ENCODE measurements at regions not wholly inside any gene's neighbourhood (a gene's known extent, or its start where the extent isn't known, plus 50 kb on each side); places are given as distances from the start of the nearest gene placed in this dataset.
"Not testable (repeated sequence)": the region's sequence is repeated elsewhere in the genome, so short reads cannot be mapped to it uniquely, and the experiment has no call there.

DNA sequence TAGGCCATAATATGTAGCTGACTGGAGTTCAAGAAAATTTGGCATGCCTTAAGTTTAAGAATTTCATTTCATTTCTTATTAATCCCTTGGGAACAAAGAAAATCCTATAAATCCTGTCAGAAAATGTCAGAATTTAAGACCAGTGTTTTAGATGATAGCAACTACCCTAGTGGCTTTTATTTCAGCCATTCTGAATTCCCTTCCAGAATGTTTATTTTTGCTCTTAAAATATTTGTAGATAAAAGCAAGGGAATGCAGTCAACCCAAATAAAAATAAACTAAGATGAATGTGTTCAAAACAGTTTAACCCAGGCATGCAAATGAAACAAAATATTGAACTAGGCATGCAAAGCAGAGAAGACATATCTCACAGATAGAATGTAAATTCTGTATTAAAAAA is 356.9 kb upstream of the LRRC4C start:
- no peaks in the 10 kb centered on the region for H3K36me3 ChIP-seq (ENCODE audit: control insufficient read depth in 2 of 2, insufficient read depth in 2 of 2, low read length in 1 of 2)
- H3K4me3 ChIP-seq (ENCODE audit: low read length in 2 of 2) = no peak overlapping the region
- no peaks in the 10 kb centered on the region for H3K27me3 ChIP-seq (ENCODE audit: control insufficient read depth in 2 of 2, insufficient read depth in 1 of 2, low read length in 1 of 2)
- H3K4me1 ChIP-seq (ENCODE audit: control insufficient read depth in 2 of 2, insufficient read depth in 2 of 2, low read length in 2 of 2) = no peaks in the 10 kb centered on the region
- H3K27ac ChIP-seq (ENCODE audit: low read depth in 1 of 2, low read length in 1 of 2) = no peak overlapping the region
- no peaks in the 10 kb centered on the region for H3K9me3 ChIP-seq (ENCODE audit: control insufficient read depth in 2 of 2, insufficient read depth in 1 of 2, low read length in 1 of 2)
- no peak for DNase-seq (ENCODE audit: low read depth in 6 of 9, low spot score in 9 of 9)

DNA sequence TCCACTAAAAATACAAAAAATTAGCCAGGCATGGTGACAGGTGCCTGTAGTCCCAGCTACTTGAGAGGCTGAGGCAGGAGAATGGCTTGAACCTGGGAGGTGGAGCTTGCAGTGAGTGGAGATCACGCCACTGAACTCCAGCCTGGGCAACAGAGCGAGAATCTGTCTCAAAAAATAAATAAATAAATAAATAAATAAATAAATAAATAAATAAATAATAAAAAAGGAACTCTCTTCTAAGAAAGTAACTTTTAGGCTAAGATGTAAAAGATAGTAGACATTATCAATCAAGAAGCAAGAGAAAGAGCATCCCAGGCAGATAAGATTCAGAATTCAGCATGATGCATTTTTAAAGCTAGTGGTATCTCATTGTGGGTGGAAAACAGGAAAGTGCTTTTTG is 364.8 kb upstream of the LRRC4C start:
- not testable (repeated sequence) for H3K27ac ChIP-seq (ENCODE audit: low read depth in 1 of 2, low read length in 1 of 2); H3K4me1 ChIP-seq (ENCODE audit: control insufficient read depth in 2 of 2, insufficient read depth in 2 of 2, low read length in 2 of 2); H3K4me3 ChIP-seq (ENCODE audit: low read length in 2 of 2); DNase-seq (ENCODE audit: low read depth in 6 of 9, low spot score in 9 of 9); H3K9me3 ChIP-seq (ENCODE audit: control insufficient read depth in 2 of 2, insufficient read depth in 1 of 2, low read length in 1 of 2); H3K36me3 ChIP-seq (ENCODE audit: control insufficient read depth in 2 of 2, insufficient read depth in 2 of 2, low read length in 1 of 2); H3K27me3 ChIP-seq (ENCODE audit: control insufficient read depth in 2 of 2, insufficient read depth in 1 of 2, low read length in 1 of 2)
- 81% methylated on average over 2 of the region's 2 CpGs for WGBS

DNA sequence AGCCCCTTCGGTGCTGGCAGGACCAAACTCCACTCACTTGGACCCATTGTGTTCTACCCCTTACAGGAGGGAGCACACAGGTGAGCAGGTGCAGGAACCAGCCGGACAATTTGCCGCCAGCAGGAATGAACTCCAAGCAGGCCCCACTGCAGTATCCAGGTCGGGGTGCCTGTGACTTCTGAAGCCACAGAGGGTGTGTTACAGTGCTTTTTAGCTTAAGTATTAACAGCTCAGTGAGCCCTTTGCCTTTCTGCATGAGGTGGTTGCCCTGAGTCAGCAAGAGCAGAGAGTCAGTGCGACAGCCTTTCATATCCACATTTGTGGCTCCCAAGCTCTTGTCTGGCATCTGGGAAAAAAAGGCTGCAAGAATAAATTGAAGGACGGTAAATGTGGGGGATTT is 366.6 kb upstream of the LRRC4C start:
- WGBS = 81% methylated on average over 6 of the region's 6 CpGs
- Histone ChIP-seq H3K27me3 (ENCODE audit: control insufficient read depth in 2 of 2, insufficient read depth in 1 of 2, low read length in 1 of 2) (no peaks in the 10 kb centered on the region), H3K4me3 (ENCODE audit: low read length in 2 of 2) (no peak overlapping the region), H3K27ac (ENCODE audit: low read depth in 1 of 2, low read length in 1 of 2) (no peak overlapping the region), H3K4me1 (ENCODE audit: control insufficient read depth in 2 of 2, insufficient read depth in 2 of 2, low read length in 2 of 2) (no peaks in the 10 kb centered on the region), H3K36me3 (ENCODE audit: control insufficient read depth in 2 of 2, insufficient read depth in 2 of 2, low read length in 1 of 2) (no peaks in the 10 kb centered on the region), H3K9me3 (ENCODE audit: control insufficient read depth in 2 of 2, insufficient read depth in 1 of 2, low read length in 1 of 2) (peaks cover 0 to 7% of the 10 kb centered on the region in 2 donors)
- DNase-seq (ENCODE audit: low read depth in 6 of 9, low spot score in 9 of 9) = no peak

DNA sequence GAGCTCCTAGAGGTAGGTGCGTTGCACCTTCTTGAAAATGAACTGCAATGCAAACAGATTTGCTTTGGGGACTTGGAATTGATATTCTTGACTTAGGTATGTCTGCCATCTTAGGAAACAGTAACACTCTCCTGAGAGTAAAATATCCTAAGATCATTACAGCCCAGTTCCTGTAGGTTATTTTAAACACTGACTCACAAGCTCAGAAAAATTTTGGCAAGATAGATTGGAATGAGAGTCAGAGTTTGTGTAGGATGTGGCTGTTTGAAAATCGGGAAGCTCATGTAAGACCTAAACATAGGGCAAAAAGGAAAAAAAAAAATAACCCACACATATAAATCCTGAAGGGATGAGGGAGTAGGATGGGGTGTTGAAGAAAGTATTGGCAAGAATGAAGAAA is 377.0 kb upstream of the LRRC4C start:
- no peaks in the 10 kb centered on the region for H3K9me3 ChIP-seq (ENCODE audit: control insufficient read depth in 2 of 2, insufficient read depth in 1 of 2, low read length in 1 of 2)
- 91% methylated on average over 2 of the region's 2 CpGs for WGBS
- no peaks in the 10 kb centered on the region for H3K27me3 ChIP-seq (ENCODE audit: control insufficient read depth in 2 of 2, insufficient read depth in 1 of 2, low read length in 1 of 2)
- DNase-seq (ENCODE audit: low read depth in 6 of 9, low spot score in 9 of 9) = no peak
- H3K4me3 ChIP-seq (ENCODE audit: low read length in 2 of 2) = no peak overlapping the region
- no peaks in the 10 kb centered on the region for H3K4me1 ChIP-seq (ENCODE audit: control insufficient read depth in 2 of 2, insufficient read depth in 2 of 2, low read length in 2 of 2)
- no peak overlapping the region for H3K27ac ChIP-seq (ENCODE audit: low read depth in 1 of 2, low read length in 1 of 2)
- no peaks in the 10 kb centered on the region for H3K36me3 ChIP-seq (ENCODE audit: control insufficient read depth in 2 of 2, insufficient read depth in 2 of 2, low read length in 1 of 2)

DNA sequence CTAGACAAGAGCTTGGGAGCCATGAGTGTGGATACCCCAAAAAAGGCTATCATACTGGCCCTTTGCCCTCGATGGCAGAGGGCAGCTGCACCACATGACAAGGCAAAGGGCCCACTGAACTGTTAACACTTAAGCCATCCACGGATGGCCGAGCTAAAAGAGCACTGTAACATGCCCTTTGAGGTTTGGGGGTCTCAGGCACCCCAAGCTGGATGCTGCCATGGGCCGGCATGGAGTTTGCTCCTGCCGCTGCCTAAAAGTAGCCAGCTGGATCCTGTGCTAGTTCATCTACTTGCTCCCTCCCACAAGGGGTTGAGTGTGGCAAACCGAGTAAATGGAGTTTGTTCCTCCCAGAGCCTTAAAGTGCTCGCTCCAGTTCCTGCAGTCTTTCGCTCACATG is 383.2 kb upstream of the LRRC4C start:
- Histone ChIP-seq H3K27me3 (ENCODE audit: control insufficient read depth in 2 of 2, insufficient read depth in 1 of 2, low read length in 1 of 2) (no peaks in the 10 kb centered on the region), H3K4me1 (ENCODE audit: control insufficient read depth in 2 of 2, insufficient read depth in 2 of 2, low read length in 2 of 2) (no peaks in the 10 kb centered on the region), H3K4me3 (ENCODE audit: low read length in 2 of 2) (no peak overlapping the region), H3K9me3 (ENCODE audit: control insufficient read depth in 2 of 2, insufficient read depth in 1 of 2, low read length in 1 of 2) (peaks cover 0 to 5% of the 10 kb centered on the region in 2 donors), H3K36me3 (ENCODE audit: control insufficient read depth in 2 of 2, insufficient read depth in 2 of 2, low read length in 1 of 2) (no peaks in the 10 kb centered on the region), H3K27ac (ENCODE audit: low read depth in 1 of 2, low read length in 1 of 2) (no peak overlapping the region)
- no peak for DNase-seq (ENCODE audit: low read depth in 6 of 9, low spot score in 9 of 9)
- 78% methylated on average over 8 of the region's 8 CpGs for WGBS

DNA sequence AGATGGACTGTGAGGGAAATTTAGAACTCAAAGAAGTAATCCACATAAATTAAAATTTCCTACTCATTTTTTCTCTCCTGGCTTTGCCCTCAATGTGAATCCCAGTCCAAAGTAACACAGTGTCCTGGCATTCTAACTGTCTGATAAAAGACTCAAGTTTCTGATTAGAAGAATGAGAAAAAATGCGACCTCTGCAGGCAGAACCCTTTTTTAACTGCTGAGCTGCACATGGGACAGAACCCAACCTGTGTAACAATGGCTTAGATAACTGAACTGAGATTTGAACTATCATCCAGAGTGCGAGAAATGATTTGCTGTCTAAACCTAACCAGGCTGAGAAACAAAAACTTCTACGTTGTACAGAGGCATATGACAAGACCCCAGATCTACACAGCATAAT is 385.6 kb upstream of the LRRC4C start:
- H3K36me3 ChIP-seq (ENCODE audit: control insufficient read depth in 2 of 2, insufficient read depth in 2 of 2, low read length in 1 of 2) = no peaks in the 10 kb centered on the region

DNA sequence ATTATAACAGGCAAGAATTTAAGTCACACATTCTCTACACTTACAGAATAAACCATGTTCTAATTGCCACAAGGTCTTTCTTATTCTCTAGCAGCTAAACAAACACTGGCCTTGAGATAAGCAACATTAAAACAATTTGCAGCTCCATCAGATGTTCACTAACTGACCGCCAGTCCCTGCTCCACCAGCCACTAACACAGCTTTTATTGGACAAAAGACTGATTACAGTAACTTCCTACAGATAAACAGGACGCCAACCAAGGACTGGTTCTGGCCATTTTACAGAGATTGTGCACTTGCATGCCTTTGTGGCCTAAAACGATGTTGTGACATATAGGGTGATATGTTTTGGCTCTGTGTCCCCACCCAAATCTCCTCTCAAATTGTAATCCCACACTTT is 388.9 kb upstream of the LRRC4C start:
- WGBS = 60% methylated on average over 3 of the region's 3 CpGs
- no peak for DNase-seq (ENCODE audit: low read depth in 6 of 9, low spot score in 9 of 9)

More for the DNA sequence above, 385.6 kb upstream of the LRRC4C start:
- DNase-seq (ENCODE audit: low read depth in 6 of 9, low spot score in 9 of 9) = no peak
- WGBS = 75% methylated on average over 3 of the region's 3 CpGs
- peaks cover 0 to 5% of the 10 kb centered on the region in 2 donors for H3K9me3 ChIP-seq (ENCODE audit: control insufficient read depth in 2 of 2, insufficient read depth in 1 of 2, low read length in 1 of 2)
- no peaks in the 10 kb centered on the region for H3K27me3 ChIP-seq (ENCODE audit: control insufficient read depth in 2 of 2, insufficient read depth in 1 of 2, low read length in 1 of 2)
- no peaks in the 10 kb centered on the region for H3K4me1 ChIP-seq (ENCODE audit: control insufficient read depth in 2 of 2, insufficient read depth in 2 of 2, low read length in 2 of 2)
- no peak overlapping the region for H3K27ac ChIP-seq (ENCODE audit: low read depth in 1 of 2, low read length in 1 of 2)
- H3K4me3 ChIP-seq (ENCODE audit: low read length in 2 of 2) = no peak overlapping the region

DNA sequence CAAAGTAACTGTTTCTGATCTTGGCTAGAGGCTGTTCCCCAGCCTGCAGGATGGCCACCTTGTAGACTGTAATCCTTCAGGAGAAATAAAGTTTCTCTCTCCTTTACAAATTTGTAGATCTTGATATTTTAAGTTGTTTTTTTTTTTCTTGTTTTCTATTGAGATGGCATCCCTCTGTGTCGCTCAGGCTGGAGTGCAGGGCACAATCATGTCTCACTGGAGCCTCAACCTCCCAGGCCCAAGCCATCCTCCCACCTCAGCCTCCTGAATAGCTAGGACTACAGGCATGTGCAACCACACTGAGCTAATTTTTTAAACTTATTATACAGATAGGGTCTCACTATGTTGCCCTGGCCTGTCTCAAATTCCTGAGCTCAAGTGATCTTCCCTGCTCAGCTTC is 389.8 kb upstream of the LRRC4C start:
- H3K36me3 ChIP-seq (ENCODE audit: control insufficient read depth in 2 of 2, insufficient read depth in 2 of 2, low read length in 1 of 2) = no peaks in the 10 kb centered on the region
- 96% methylated on average over 1 of the region's 1 CpG for WGBS
- DNase-seq (ENCODE audit: low read depth in 6 of 9, low spot score in 9 of 9) = no peak
- no peak overlapping the region for H3K4me3 ChIP-seq (ENCODE audit: low read length in 2 of 2)
- no peaks in the 10 kb centered on the region for H3K9me3 ChIP-seq (ENCODE audit: control insufficient read depth in 2 of 2, insufficient read depth in 1 of 2, low read length in 1 of 2)
- H3K27me3 ChIP-seq (ENCODE audit: control insufficient read depth in 2 of 2, insufficient read depth in 1 of 2, low read length in 1 of 2) = no peaks in the 10 kb centered on the region
- no peak overlapping the region for H3K27ac ChIP-seq (ENCODE audit: low read depth in 1 of 2, low read length in 1 of 2)
- no peaks in the 10 kb centered on the region for H3K4me1 ChIP-seq (ENCODE audit: control insufficient read depth in 2 of 2, insufficient read depth in 2 of 2, low read length in 2 of 2)

More for the DNA sequence above, 388.9 kb upstream of the LRRC4C start:
- Histone ChIP-seq H3K9me3 (ENCODE audit: control insufficient read depth in 2 of 2, insufficient read depth in 1 of 2, low read length in 1 of 2) (no peaks in the 10 kb centered on the region), H3K36me3 (ENCODE audit: control insufficient read depth in 2 of 2, insufficient read depth in 2 of 2, low read length in 1 of 2) (no peaks in the 10 kb centered on the region), H3K27me3 (ENCODE audit: control insufficient read depth in 2 of 2, insufficient read depth in 1 of 2, low read length in 1 of 2) (no peaks in the 10 kb centered on the region), H3K27ac (ENCODE audit: low read depth in 1 of 2, low read length in 1 of 2) (no peak overlapping the region), H3K4me3 (ENCODE audit: low read length in 2 of 2) (no peak overlapping the region), H3K4me1 (ENCODE audit: control insufficient read depth in 2 of 2, insufficient read depth in 2 of 2, low read length in 2 of 2) (no peaks in the 10 kb centered on the region)

DNA sequence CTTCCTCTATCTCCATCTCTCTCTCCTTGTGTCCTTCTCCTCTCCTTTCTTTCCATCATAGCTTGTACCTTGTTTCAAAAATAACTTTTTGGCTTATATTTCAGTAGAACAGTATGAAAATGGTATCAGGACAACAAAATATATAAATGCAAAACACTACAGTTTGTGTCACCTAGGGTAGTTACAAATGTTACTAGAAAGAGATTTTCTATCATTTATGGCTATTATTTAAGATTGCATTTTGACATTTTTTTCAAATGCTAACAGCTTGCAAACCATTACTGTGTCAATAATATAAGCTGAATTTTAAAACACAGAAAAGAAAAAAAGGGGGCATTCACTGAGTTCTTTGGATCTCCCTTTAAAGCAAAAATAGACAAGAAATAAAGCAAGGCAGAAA is 392.3 kb upstream of the LRRC4C start:
- no peaks in the 10 kb centered on the region for H3K9me3 ChIP-seq (ENCODE audit: control insufficient read depth in 2 of 2, insufficient read depth in 1 of 2, low read length in 1 of 2)
- no peak for DNase-seq (ENCODE audit: low read depth in 6 of 9, low spot score in 9 of 9)
- no peak overlapping the region for H3K4me3 ChIP-seq (ENCODE audit: low read length in 2 of 2)
- H3K36me3 ChIP-seq (ENCODE audit: control insufficient read depth in 2 of 2, insufficient read depth in 2 of 2, low read length in 1 of 2) = no peaks in the 10 kb centered on the region
- H3K4me1 ChIP-seq (ENCODE audit: control insufficient read depth in 2 of 2, insufficient read depth in 2 of 2, low read length in 2 of 2) = no peaks in the 10 kb centered on the region
- no peak overlapping the region for H3K27ac ChIP-seq (ENCODE audit: low read depth in 1 of 2, low read length in 1 of 2)
- H3K27me3 ChIP-seq (ENCODE audit: control insufficient read depth in 2 of 2, insufficient read depth in 1 of 2, low read length in 1 of 2) = no peaks in the 10 kb centered on the region

DNA sequence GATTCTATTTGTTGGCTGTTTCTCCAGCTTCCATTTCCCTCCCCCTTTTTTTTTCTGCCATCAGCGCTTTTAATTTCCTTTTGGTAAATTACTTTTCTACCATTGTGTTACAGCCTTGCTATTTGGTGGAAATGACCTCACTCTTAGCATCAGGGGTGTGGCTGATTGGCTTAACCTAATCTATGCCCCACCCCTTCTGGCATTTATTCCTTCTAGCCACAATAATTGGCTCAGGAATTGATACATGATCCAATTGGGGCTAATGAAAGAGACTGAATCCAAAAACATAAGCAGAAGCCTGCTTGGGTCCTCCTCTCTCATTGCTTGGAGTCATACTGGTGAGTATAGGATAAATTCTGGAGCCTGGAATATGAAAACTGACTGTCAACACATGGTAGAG is 402.4 kb upstream of the LRRC4C start:
- no peaks in the 10 kb centered on the region for H3K9me3 ChIP-seq (ENCODE audit: control insufficient read depth in 2 of 2, insufficient read depth in 1 of 2, low read length in 1 of 2)
- no peaks in the 10 kb centered on the region for H3K4me1 ChIP-seq (ENCODE audit: control insufficient read depth in 2 of 2, insufficient read depth in 2 of 2, low read length in 2 of 2)
- H3K27ac ChIP-seq (ENCODE audit: low read depth in 1 of 2, low read length in 1 of 2) = no peak overlapping the region
- H3K36me3 ChIP-seq (ENCODE audit: control insufficient read depth in 2 of 2, insufficient read depth in 2 of 2, low read length in 1 of 2) = no peaks in the 10 kb centered on the region
- 100% methylated on average over 1 of the region's 1 CpG for WGBS
- DNase-seq (ENCODE audit: low read depth in 6 of 9, low spot score in 9 of 9) = no peak
- H3K4me3 ChIP-seq (ENCODE audit: low read length in 2 of 2) = no peak overlapping the region
- no peaks in the 10 kb centered on the region for H3K27me3 ChIP-seq (ENCODE audit: control insufficient read depth in 2 of 2, insufficient read depth in 1 of 2, low read length in 1 of 2)
